ENCODE measurements at regions not wholly inside any gene's neighbourhood (a gene's known extent, or its start where the extent isn't known, plus 50 kb on each side); places are given as distances from the start of the nearest gene placed in this dataset.
"Not testable (repeated sequence)": the region's sequence is repeated elsewhere in the genome, so short reads cannot be mapped to it uniquely, and the experiment has no call there.

DNA sequence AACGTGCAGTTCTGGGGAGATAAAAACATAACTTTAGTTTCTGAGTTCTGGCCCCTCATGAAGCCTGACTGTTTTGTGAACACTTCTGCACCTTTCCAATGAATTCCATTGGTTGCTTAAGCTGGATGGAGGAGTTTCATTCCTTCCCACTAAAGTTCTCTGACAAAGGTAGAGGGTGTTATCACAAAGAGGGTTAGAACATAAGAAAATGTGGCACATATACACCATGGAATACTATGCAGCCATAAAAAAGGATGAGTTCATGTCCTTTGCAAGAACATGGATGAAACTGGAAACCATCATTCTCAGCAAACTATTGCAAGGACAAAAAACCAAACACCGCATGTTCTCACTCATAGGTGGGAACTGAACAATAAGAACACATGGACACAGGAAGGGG is 138.6 kb downstream of the LCA5 start:
- TF ChIP-seq, protein P1, sequence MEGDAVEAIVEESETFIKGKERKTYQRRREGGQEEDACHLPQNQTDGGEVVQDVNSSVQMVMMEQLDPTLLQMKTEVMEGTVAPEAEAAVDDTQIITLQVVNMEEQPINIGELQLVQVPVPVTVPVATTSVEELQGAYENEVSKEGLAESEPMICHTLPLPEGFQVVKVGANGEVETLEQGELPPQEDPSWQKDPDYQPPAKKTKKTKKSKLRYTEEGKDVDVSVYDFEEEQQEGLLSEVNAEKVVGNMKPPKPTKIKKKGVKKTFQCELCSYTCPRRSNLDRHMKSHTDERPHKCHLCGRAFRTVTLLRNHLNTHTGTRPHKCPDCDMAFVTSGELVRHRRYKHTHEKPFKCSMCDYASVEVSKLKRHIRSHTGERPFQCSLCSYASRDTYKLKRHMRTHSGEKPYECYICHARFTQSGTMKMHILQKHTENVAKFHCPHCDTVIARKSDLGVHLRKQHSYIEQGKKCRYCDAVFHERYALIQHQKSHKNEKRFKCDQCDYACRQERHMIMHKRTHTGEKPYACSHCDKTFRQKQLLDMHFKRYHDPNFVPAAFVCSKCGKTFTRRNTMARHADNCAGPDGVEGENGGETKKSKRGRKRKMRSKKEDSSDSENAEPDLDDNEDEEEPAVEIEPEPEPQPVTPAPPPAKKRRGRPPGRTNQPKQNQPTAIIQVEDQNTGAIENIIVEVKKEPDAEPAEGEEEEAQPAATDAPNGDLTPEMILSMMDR (conservative IDR thresholded peaks at IDR 0.05), result not testable (repeated sequence)
- TF ChIP-seq EZH2 (IDR thresholded peaks at IDR 0.05; ENCODE audit: low read depth), result not testable (repeated sequence)

Measured in PC-9 (cell line).